Stomach smooth muscle (tissue), 2 donors: ENCODE measurements at regions not wholly inside any gene's neighbourhood (a gene's known extent, or its start where the extent isn't known, plus 50 kb on each side); places are given as distances from the start of the nearest gene placed in this dataset.

Source experiments
- H3K27ac ChIP-seq: one replicate; pipeline ENCODE4 v1.7.0; 2013; ENCODE audit warnings: mild to moderate bottlenecking, low read length, inconsistent platforms
- H3K27me3 ChIP-seq, 2 donors: one replicate each; pipeline ENCODE4 v1.7.0; 2013; ENCODE audit warnings: low read length in 2 of 2; ENCODE audit not compliant: insufficient read depth in 2 of 2, control insufficient read depth in 1 of 2
- H3K36me3 ChIP-seq, 2 donors: one replicate each; pipeline ENCODE4 v1.7.0; 2013; ENCODE audit warnings: low read length in 2 of 2; ENCODE audit not compliant: control insufficient read depth in 2 of 2, insufficient read depth in 2 of 2
- H3K4me1 ChIP-seq: one replicate; pipeline ENCODE4 v1.7.0; 2013; ENCODE audit warnings: low read length; ENCODE audit not compliant: control insufficient read depth, insufficient read depth
- H3K4me3 ChIP-seq, 2 donors: one replicate each; pipeline ENCODE4 v1.7.0; 2013; ENCODE audit warnings: low read length in 2 of 2
- H3K9ac ChIP-seq, 2 donors: one replicate each; pipeline ENCODE4 v1.7.0; 2013; ENCODE audit warnings: low read length in 2 of 2, mild to moderate bottlenecking in 1 of 2
- H3K9me3 ChIP-seq, 2 donors: one replicate each; pipeline ENCODE4 v1.7.0; 2013; ENCODE audit warnings: low read length in 2 of 2; ENCODE audit not compliant: control insufficient read depth in 2 of 2
- donor health status: healthy.
- donor health status: Pancreatic carcinoma.

- H3K9me3 ChIP-seq: no peaks in the 10 kb centered on the region
- no peak overlapping the region for H3K27ac ChIP-seq
- H3K9ac ChIP-seq: no peak overlapping the region
Measured at GRCh38 chr11:112369916-112370315, 109.3 kb upstream of the PLET1 start.

GRCh38 chr11:112374486-112375140, 114.0 kb upstream of the PLET1 start:
- H3K9me3 ChIP-seq: no peaks in the 10 kb centered on the region
- no peak overlapping the region for H3K9ac ChIP-seq

More at GRCh38 chr11:112369916-112370315, 109.3 kb upstream of the PLET1 start:
- Histone ChIP-seq H3K4me3 (no peak overlapping the region), H3K36me3 (no peaks in the 10 kb centered on the region), H3K27me3 (no peaks in the 10 kb centered on the region), H3K4me1 (peaks cover 18% of the 10 kb centered on the region)

GRCh38 chr11:112377946-112378345, 117.3 kb upstream of the PLET1 start:
- H3K27ac ChIP-seq: no peak overlapping the region
- H3K36me3 ChIP-seq: no peaks in the 10 kb centered on the region
- H3K9ac ChIP-seq: no peak overlapping the region
- no peak overlapping the region for H3K4me3 ChIP-seq
- H3K9me3 ChIP-seq: no peaks in the 10 kb centered on the region
- no peaks in the 10 kb centered on the region for H3K27me3 ChIP-seq
- H3K4me1 ChIP-seq: no peaks in the 10 kb centered on the region

More at GRCh38 chr11:112374486-112375140, 114.0 kb upstream of the PLET1 start:
- Histone ChIP-seq H3K27ac (no peak overlapping the region), H3K27me3 (no peaks in the 10 kb centered on the region), H3K36me3 (no peaks in the 10 kb centered on the region), H3K4me1 (no peaks in the 10 kb centered on the region), H3K4me3 (no peak overlapping the region)

- no peaks in the 10 kb centered on the region for H3K36me3 ChIP-seq
- no peaks in the 10 kb centered on the region for H3K27me3 ChIP-seq
- no peak overlapping the region for H3K4me3 ChIP-seq
- H3K4me1 ChIP-seq: no peaks in the 10 kb centered on the region
- H3K27ac ChIP-seq: no peak overlapping the region
- H3K9ac ChIP-seq: no peak overlapping the region
- H3K9me3 ChIP-seq: no peaks in the 10 kb centered on the region
Measured at GRCh38 chr11:112380464-112380863, 119.8 kb upstream of the PLET1 start.

- Histone ChIP-seq H3K4me1 (no peaks in the 10 kb centered on the region), H3K9me3 (no peaks in the 10 kb centered on the region), H3K9ac (no peak overlapping the region), H3K4me3 (no peak overlapping the region), H3K27ac (no peak overlapping the region), H3K27me3 (no peaks in the 10 kb centered on the region), H3K36me3 (no peaks in the 10 kb centered on the region)
Measured at GRCh38 chr11:112381578-112381977, 120.9 kb upstream of the PLET1 start.

GRCh38 chr11:112382561-112382960, 121.9 kb upstream of the PLET1 start:
- H3K4me1 ChIP-seq: no peaks in the 10 kb centered on the region
- H3K27me3 ChIP-seq: no peaks in the 10 kb centered on the region
- H3K36me3 ChIP-seq: no peaks in the 10 kb centered on the region
- H3K4me3 ChIP-seq: no peak overlapping the region
- H3K27ac ChIP-seq: no peak overlapping the region
- no peak overlapping the region for H3K9ac ChIP-seq
- no peaks in the 10 kb centered on the region for H3K9me3 ChIP-seq

GRCh38 chr11:112388496-112388895, 127.8 kb upstream of the PLET1 start:
- Histone ChIP-seq H3K27ac (no peak overlapping the region), H3K9ac (no peak overlapping the region), H3K27me3 (no peaks in the 10 kb centered on the region), H3K36me3 (no peaks in the 10 kb centered on the region), H3K4me3 (no peak overlapping the region), H3K4me1 (peaks cover 6% of the 10 kb centered on the region), H3K9me3 (no peaks in the 10 kb centered on the region)

GRCh38 chr11:112391086-112391485, 130.4 kb upstream of the PLET1 start:
- Histone ChIP-seq H3K4me1 (peaks cover 6% of the 10 kb centered on the region), H3K27me3 (no peaks in the 10 kb centered on the region), H3K9me3 (no peaks in the 10 kb centered on the region), H3K27ac (no peak overlapping the region), H3K4me3 (no peak overlapping the region), H3K9ac (no peak overlapping the region), H3K36me3 (no peaks in the 10 kb centered on the region)

GRCh38 chr11:112392904-112393303, 132.2 kb upstream of the PLET1 start:
- H3K27me3 ChIP-seq: no peaks in the 10 kb centered on the region
- H3K4me3 ChIP-seq: no peak overlapping the region
- no peak overlapping the region for H3K27ac ChIP-seq
- H3K36me3 ChIP-seq: no peaks in the 10 kb centered on the region
- H3K9ac ChIP-seq: no peak overlapping the region
- peaks cover 6% of the 10 kb centered on the region for H3K4me1 ChIP-seq
- H3K9me3 ChIP-seq: no peaks in the 10 kb centered on the region

- Histone ChIP-seq H3K27me3 (no peaks in the 10 kb centered on the region), H3K4me3 (no peak overlapping the region), H3K9me3 (no peaks in the 10 kb centered on the region), H3K27ac (no peak overlapping the region), H3K4me1 (peaks cover 6% of the 10 kb centered on the region), H3K9ac (no peak overlapping the region), H3K36me3 (no peaks in the 10 kb centered on the region)
Measured at GRCh38 chr11:112394304-112394703, 133.6 kb upstream of the PLET1 start.

GRCh38 chr11:112396076-112396475, 135.4 kb upstream of the PLET1 start:
- H3K27me3 ChIP-seq: no peaks in the 10 kb centered on the region
- H3K36me3 ChIP-seq: no peaks in the 10 kb centered on the region
- peaks cover 6% of the 10 kb centered on the region for H3K4me1 ChIP-seq
- no peak overlapping the region for H3K9ac ChIP-seq
- no peak overlapping the region for H3K27ac ChIP-seq
- H3K9me3 ChIP-seq: no peaks in the 10 kb centered on the region
- no peak overlapping the region for H3K4me3 ChIP-seq
